A549 (cell line): ENCODE measurements at regions not wholly inside any gene's neighbourhood (a gene's known extent, or its start where the extent isn't known, plus 50 kb on each side); places are given as distances from the start of the nearest gene placed in this dataset.

ENCODE experiments used
- ATAC-seq, 2 experiments: fragments of 200-7000 bp in 1 of 2; fragments of >200 bp in 1 of 2; cut with Nextera tagmentation in 1 of 2; cut with Tn5 transposase in 1 of 2; 3 replicates each; pipeline versions ENCODE4 v1.8.0 to v1.9.1; 2018 to 2020; ENCODE audit warnings: mild to moderate bottlenecking in 1 of 2, moderate library complexity in 1 of 2
- CTCF ChIA-PET: fragments of 300-600 bp; sonication (Branson Sonifier 250); formaldehyde crosslinking; extraction: SDS; loops from one replicate; lab custom pipeline; 2021; ENCODE audit warnings: antibody characterized with exemption, inconsistent platforms; lab: Yijun Ruan, JAX
- POLR2A ChIA-PET: fragments of 350-600 bp; formaldehyde crosslinking; extraction: SDS; loops from one replicate; lab custom pipeline; 2021; ENCODE audit warnings: antibody characterized with exemption, inconsistent platforms; lab: Yijun Ruan, JAX
- DNase-seq, 2 experiments: peaks; one replicate each; pipeline versions ENCODE4 v3.0.0 to v3.0.0-alpha.2; 2011 to 2016; ENCODE audit warnings: low read depth in 1 of 2, low spot score in 1 of 2
- FAIRE-seq: peaks from 2 replicates; lab custom pipeline; 2011; peaks lifted over from hg19 to GRCh38; lab: Jason Lieb, UNC
- H3K27ac ChIP-seq, 2 experiments: fragments of >200 bp; sonication (Bioruptor Twin); formaldehyde crosslinking; 3 replicates each; pipeline ENCODE4 v1.5.1; 2016 to 2017
- H3K4me1 ChIP-seq: fragments of >200 bp; sonication (Bioruptor Twin); formaldehyde crosslinking; 3 replicates; pipeline ENCODE4 v1.6.1; 2016
- H3K4me2 ChIP-seq: fragments of >200 bp; sonication (Bioruptor Twin); formaldehyde crosslinking; 3 replicates; pipeline ENCODE4 v1.6.1; 2016
- H3K4me3 ChIP-seq: fragments of >200 bp; sonication (Bioruptor Twin); formaldehyde crosslinking; 3 replicates; pipeline ENCODE4 v1.5.1; 2016
- H3K9me3 ChIP-seq: fragments of >200 bp; sonication (Bioruptor Twin); formaldehyde crosslinking; 3 replicates; pipeline ENCODE4 v1.6.1; 2016
- BCL3 ChIP-seq: fragments of >200 bp; sonication (Bioruptor Twin); formaldehyde crosslinking; IDR thresholded peaks from 3 replicates; pipeline ENCODE4 v1.6.1; 2016
- BHLHE40 ChIP-seq: IDR thresholded peaks from 2 replicates; pipeline ENCODE4 v1.6.1; 2012; ENCODE audit warnings: low read depth, low read length, inconsistent platforms
- CEBPB ChIP-seq, 2 experiments: fragments of >200 bp in 1 of 2; sonication (Bioruptor Twin) in 1 of 2; formaldehyde crosslinking in 1 of 2; IDR thresholded peaks; 2 replicates each; pipeline ENCODE4 v1.6.1; 2012 to 2016
- EHF ChIP-seq: fragments of 250-450 bp; sonication (Bioruptor Pico); IDR thresholded peaks from 2 replicates; pipeline ENCODE4 v1.5.0; 2020; ENCODE audit warnings: mild to moderate bottlenecking
- EHMT2 ChIP-seq: fragments of 200-600 bp; sonication (generic); IDR thresholded peaks from 2 replicates; pipeline ENCODE4 v1.6.1; 2016; ENCODE audit warnings: antibody characterized with exemption, low read depth, mild to moderate bottlenecking, moderate library complexity
- FOSB ChIP-seq: fragments of 250-450 bp; sonication (Bioruptor Pico); IDR thresholded peaks from 2 replicates; pipeline ENCODE4 v1.5.0; 2020; ENCODE audit warnings: mild to moderate bottlenecking, moderate library complexity
- FOSL2 ChIP-seq, 2 experiments: fragments of 450-650 bp in 1 of 2; fragments of >200 bp in 1 of 2; sonication (Bioruptor Twin) in 1 of 2; formaldehyde crosslinking; IDR thresholded peaks; 2 replicates each; pipeline versions ENCODE4 v1.5.0 to v1.6.1; 2016 to 2020; ENCODE audit warnings: mild to moderate bottlenecking in 1 of 2, moderate library complexity in 1 of 2
- HOXB13 ChIP-seq: fragments of 250-450 bp; sonication (Bioruptor Pico); IDR thresholded peaks from 2 replicates; pipeline ENCODE4 v1.5.0; 2020; ENCODE audit warnings: low read depth, mild to moderate bottlenecking, moderate library complexity
- JUN ChIP-seq, 2 experiments: fragments of >200 bp; sonication (Bioruptor Twin); formaldehyde crosslinking; IDR thresholded peaks; 2 replicates in 1 of 2; 3 replicates in 1 of 2; pipeline ENCODE4 v1.6.1; 2016 to 2017
- JUNB ChIP-seq: fragments of >200 bp; sonication (Bioruptor Twin); formaldehyde crosslinking; IDR thresholded peaks from 2 replicates; pipeline ENCODE4 v1.6.1; 2016
- MAZ ChIP-seq: fragments of 150-350 bp; IDR thresholded peaks from 2 replicates; pipeline ENCODE4 v1.6.1; 2014; ENCODE audit warnings: antibody characterized with exemption, low read depth, low read length, borderline replicate concordance
- NFE2L2 ChIP-seq: fragments of 150-350 bp; conservative IDR thresholded peaks from 2 replicates; pipeline ENCODE4 v1.6.1; 2014; ENCODE audit warnings: low read length
- PHF8 ChIP-seq: fragments of 200-600 bp; sonication (generic); IDR thresholded peaks from 2 replicates; pipeline ENCODE4 v1.6.1; 2016; ENCODE audit warnings: low read depth, mild to moderate bottlenecking, antibody characterized with exemption, moderate library complexity, borderline replicate concordance
- RNF2 ChIP-seq: fragments of 200-600 bp; sonication (generic); IDR thresholded peaks from 2 replicates; pipeline ENCODE4 v1.6.1; 2016; ENCODE audit warnings: low read depth, mild to moderate bottlenecking, antibody characterized with exemption, moderate library complexity, borderline replicate concordance
- SMC3 ChIP-seq: fragments of >200 bp; sonication (Bioruptor Twin); formaldehyde crosslinking; IDR thresholded peaks from 3 replicates; pipeline ENCODE4 v1.6.1; 2018; ENCODE audit warnings: inconsistent platforms
- TFCP2L1 ChIP-seq: fragments of 250-450 bp; sonication (Bioruptor Pico); IDR thresholded peaks from 2 replicates; pipeline ENCODE4 v1.5.0; 2021; ENCODE audit warnings: mild to moderate bottlenecking
- ZNF302 ChIP-seq: fragments of 250-450 bp; sonication (Bioruptor Pico); IDR thresholded peaks from 2 replicates; pipeline ENCODE4 v1.9.0; 2021; ENCODE audit warnings: inconsistent platforms, mild to moderate bottlenecking, moderate library complexity
- WGBS: methylation state at CpG from one replicate; pipeline ENCODE4 v1.1.6; 2017; ENCODE audit errors: missing lambda C conversion rate; 5-methylcytosine and 5-hydroxymethylcytosine counted together

DNA sequence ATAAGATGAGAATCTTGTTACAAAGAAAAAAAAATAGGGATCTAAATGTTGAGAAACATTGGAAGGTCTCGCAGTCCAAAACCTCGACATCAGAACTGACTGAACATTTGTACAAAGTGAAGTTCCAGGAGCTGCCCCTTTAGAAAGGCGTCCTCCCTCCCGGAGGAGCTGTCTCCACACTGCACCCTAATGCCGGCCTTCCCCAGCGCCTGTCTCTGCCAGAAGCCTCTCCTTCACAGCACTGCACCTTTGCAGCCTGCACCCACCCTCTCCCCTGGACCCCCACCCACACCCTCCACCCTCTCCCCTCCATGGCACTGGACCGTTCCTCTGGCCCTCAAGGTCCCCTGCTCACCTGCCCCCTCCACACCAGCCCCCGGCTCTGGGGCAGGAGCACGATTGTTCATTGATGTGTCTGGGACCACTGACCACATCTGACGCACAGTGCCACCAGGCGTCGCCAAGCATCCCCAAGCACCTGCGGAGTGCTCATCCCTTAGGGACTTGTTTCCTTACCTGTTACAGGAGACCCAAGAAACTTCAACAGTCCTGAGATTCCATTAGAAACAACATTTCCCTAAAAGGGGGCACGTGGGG, 90.3 kb upstream of the SNTG2 start:
- H3K4me2 ChIP-seq: no peak overlapping the region
- TF ChIP-seq BHLHE40: no peak
- 0 out of 3 replicates have a peak, but pooled peaks have one; percentile 11 for TF ChIP-seq SMC3
- FAIRE-seq (no peak), DNase-seq (peak in 1 of 2 experiments; percentile 24), ATAC-seq (peak; percentile 58 to 68; a peak in 4 of 6 replicates)
- POLR2A ChIA-PET: no interaction called here
- no peaks in the 10 kb centered on the region for H3K4me1 ChIP-seq
- H3K9me3 ChIP-seq: no peaks in the 10 kb centered on the region
- no peak overlapping the region for H3K27ac ChIP-seq
- WGBS: 27% methylated on average over 13 of the region's 14 CpGs
- CTCF ChIA-PET: no interaction called here
- H3K4me3 ChIP-seq: no peak overlapping the region

- FAIRE-seq: no peak
- no peaks in the 10 kb centered on the region for H3K9me3 ChIP-seq
- H3K4me2 ChIP-seq: no peak overlapping the region
- CTCF ChIA-PET: no interaction called here
- WGBS: 40% methylated on average over 7 of the region's 7 CpGs
- H3K4me1 ChIP-seq: no peaks in the 10 kb centered on the region
- no peak for ATAC-seq
- TF ChIP-seq EHMT2: no peak
- TF ChIP-seq, all 56 proteins: peak for 0
- no peak overlapping the region for H3K27ac ChIP-seq
- no peak overlapping the region for H3K4me3 ChIP-seq
- POLR2A ChIA-PET: no interaction called here
- DNase-seq: no peak
These were observed 92.0 kb upstream of the SNTG2 start for GRCh38 chr2:858646-859045.

DNA sequence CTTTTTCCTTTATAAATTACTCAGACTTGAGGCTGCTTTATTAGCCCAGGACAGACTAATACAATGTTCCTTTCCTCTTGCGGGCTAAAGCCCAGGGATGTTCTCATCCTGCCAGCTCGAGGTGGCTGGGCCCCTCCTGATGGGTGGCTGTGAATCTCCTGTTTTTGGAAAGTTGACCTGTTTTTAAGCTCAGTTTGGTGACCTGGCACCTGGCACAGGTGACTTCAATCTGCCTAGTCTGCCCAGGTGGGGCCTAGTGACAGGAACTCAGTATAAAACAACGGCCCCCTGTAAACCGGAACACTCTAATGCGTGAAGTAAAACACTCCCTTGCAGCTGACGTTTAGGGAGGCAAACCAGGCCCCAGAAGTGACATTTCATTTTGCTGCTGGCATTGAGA, 92.7 kb upstream of the SNTG2 start:
- no peak overlapping the region for H3K4me2 ChIP-seq
- ChIA-PET CTCF (interaction anchor here (0.9 to 1.5 kb wide), 2 partner anchors 9 to 687 kb away, joined by 3 read pairs; no protein-coding TSS in a partner anchor), POLR2A (no interaction called here)
- H3K4me1 ChIP-seq: no peaks in the 10 kb centered on the region
- no peak for ATAC-seq
- no peak overlapping the region for H3K27ac ChIP-seq
- no peak for TF ChIP-seq EHMT2
- no peak for TF ChIP-seq SMC3
- TF ChIP-seq BCL3: no peak
- no peak for TF ChIP-seq HOXB13 (CRISPR knock-in tag)
- TF ChIP-seq JUNB: no peak
- no peaks in the 10 kb centered on the region for H3K9me3 ChIP-seq
- WGBS: 37% methylated on average over 6 of the region's 6 CpGs
- no peak for DNase-seq
- no peak overlapping the region for H3K4me3 ChIP-seq
- FAIRE-seq: no peak

- ATAC-seq: no peak
- Histone ChIP-seq H3K4me1 (no peaks in the 10 kb centered on the region), H3K4me3 (no peak overlapping the region), H3K9me3 (no peaks in the 10 kb centered on the region), H3K27ac (no peak overlapping the region), H3K4me2 (no peak overlapping the region)
- FAIRE-seq: no peak
- no peak for TF ChIP-seq JUN (IDR thresholded peaks at IDR 0.05)
- TF ChIP-seq PHF8: no peak
- no peak for TF ChIP-seq FOSB (CRISPR knock-in tag)
- TF ChIP-seq ZNF302: no peak
- no peak for TF ChIP-seq EHF (CRISPR knock-in tag)
- TF ChIP-seq MAZ: no peak
- no peak for TF ChIP-seq TFCP2L1 (CRISPR knock-in tag)
- TF ChIP-seq CEBPB (IDR thresholded peaks at IDR 0.05): no peak
- TF ChIP-seq RNF2: no peak
- TF ChIP-seq NFE2L2: no peak
- no peak for TF ChIP-seq FOSL2 (IDR thresholded peaks at IDR 0.05)
- no peak for TF ChIP-seq FOSL2 (CRISPR knock-in tag; IDR thresholded peaks at IDR 0.05)
- TF ChIP-seq JUNB: no peak
- POLR2A ChIA-PET: no interaction called here
- WGBS: 31% methylated on average over 8 of the region's 8 CpGs
- DNase-seq: no peak
- CTCF ChIA-PET: interaction anchor here (1.5 kb wide), 1 partner anchor 688 kb away, joined by 3 read pairs; no protein-coding TSS in a partner anchor
These were observed 93.6 kb upstream of the SNTG2 start for GRCh38 chr2:857081-857480.
